Fibroblast of pulmonary artery (primary cell): ENCODE measurements at regions not wholly inside any gene's neighbourhood (a gene's known extent, or its start where the extent isn't known, plus 50 kb on each side); places are given as distances from the start of the nearest gene placed in this dataset.

Source experiments
- DNase-seq: peaks from one replicate; pipeline ENCODE4 v3.0.0-alpha.2; 2010; ENCODE audit warnings: low read depth
- H3K4me3 ChIP-seq: replicated peaks from 2 replicates; pipeline ENCODE4 v1.5.1; 2011; ENCODE audit warnings: low read depth, mild to moderate bottlenecking, control low read depth, low read length, moderate library complexity
- TF ChIP-seq, protein P1 (sequence below): IDR thresholded peaks from 2 replicates; pipeline ENCODE4 v1.5.1; 2011; ENCODE audit warnings: mild to moderate bottlenecking, control low read depth, low read length, inconsistent platforms; ENCODE audit errors: missing control alignments

DNA sequence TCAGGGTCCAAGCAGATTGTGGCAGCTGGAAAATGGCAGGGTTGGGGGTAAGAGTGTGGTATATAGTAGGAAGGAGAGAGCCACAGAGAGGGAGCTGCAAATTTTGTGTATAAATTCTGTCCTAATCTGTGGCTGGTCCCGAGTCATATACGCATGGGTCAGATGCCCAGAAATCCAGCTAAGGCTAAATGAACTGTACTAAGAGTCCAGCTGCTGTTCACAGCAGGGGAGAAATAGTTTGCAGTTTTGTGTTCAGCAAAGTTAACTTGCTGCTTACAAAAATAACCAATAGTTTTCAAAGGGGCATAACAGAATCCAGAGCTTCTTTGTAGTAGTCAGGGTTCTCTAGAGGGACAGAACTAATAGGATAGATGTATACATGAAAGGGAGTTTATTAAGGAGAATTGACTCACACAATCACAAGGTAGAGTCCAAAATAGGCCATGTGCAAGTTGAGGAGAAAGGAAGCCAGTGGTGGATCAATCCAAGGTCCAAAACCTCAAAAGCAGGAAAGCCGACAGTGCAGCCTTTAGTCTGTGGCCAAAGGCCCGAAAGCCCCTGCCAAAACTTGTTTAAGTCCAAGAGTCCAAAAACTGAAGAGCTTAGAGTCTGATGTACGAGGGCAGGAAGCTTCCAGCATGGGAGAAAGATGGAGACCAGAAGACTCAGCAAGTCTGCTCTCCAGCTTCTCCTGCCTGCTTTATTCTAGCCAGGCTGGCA, 146.1 kb upstream of the KBTBD8 start:
- TF ChIP-seq, protein P1, sequence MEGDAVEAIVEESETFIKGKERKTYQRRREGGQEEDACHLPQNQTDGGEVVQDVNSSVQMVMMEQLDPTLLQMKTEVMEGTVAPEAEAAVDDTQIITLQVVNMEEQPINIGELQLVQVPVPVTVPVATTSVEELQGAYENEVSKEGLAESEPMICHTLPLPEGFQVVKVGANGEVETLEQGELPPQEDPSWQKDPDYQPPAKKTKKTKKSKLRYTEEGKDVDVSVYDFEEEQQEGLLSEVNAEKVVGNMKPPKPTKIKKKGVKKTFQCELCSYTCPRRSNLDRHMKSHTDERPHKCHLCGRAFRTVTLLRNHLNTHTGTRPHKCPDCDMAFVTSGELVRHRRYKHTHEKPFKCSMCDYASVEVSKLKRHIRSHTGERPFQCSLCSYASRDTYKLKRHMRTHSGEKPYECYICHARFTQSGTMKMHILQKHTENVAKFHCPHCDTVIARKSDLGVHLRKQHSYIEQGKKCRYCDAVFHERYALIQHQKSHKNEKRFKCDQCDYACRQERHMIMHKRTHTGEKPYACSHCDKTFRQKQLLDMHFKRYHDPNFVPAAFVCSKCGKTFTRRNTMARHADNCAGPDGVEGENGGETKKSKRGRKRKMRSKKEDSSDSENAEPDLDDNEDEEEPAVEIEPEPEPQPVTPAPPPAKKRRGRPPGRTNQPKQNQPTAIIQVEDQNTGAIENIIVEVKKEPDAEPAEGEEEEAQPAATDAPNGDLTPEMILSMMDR, result no peak
- H3K4me3 ChIP-seq, result no peak overlapping the region
- no peak for DNase-seq

DNA sequence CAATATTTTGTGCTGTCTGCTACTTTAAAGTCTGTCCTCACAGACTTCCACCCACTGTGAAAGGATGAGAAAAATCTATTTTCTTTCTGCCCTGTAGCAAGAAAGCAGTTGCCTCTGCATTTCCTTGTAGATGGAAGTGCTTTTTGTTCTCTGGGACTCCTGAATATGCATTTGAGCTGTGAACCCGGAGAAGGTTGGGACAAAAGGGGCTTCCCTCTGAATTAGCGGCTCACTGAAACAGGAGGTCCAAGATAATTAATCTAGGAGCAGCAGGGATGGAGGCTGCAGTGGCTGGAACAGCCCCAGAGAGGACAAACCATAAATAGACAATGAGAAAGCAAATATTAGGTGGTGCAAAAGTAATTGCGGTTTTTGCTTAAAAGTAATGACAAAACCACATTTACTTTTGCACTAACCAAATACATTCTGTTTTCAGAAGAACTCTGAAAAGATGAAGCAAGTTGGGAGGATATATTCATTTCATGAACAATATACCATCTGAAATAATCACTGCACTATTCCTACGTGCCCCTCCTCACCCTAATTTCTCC, 143.4 kb upstream of the KBTBD8 start:
- no peak overlapping the region for H3K4me3 ChIP-seq
- DNase-seq, result no peak
- TF ChIP-seq, protein P1, result no peak

DNA sequence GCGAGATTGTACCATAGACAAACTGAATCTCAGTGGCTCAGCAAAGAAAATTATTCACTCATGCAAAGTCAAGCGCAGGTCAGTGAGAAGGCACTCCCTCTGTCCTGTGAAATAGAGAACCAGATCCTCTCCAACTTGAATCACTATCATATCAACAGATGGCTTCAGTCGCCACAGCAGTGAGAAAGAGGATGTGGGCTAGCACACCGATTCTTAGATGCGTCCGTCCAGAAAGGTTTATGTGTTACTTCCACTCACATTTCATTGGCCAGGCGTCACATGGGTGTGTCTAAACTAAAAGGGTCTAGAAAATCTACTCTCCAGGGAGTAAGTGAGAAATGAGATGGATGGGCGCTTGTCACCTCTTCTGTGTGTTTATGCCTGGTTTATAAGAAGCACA, 141.6 kb upstream of the KBTBD8 start:
- H3K4me3 ChIP-seq, result no peak overlapping the region
- no peak for DNase-seq
- TF ChIP-seq, protein P1, result no peak

DNA sequence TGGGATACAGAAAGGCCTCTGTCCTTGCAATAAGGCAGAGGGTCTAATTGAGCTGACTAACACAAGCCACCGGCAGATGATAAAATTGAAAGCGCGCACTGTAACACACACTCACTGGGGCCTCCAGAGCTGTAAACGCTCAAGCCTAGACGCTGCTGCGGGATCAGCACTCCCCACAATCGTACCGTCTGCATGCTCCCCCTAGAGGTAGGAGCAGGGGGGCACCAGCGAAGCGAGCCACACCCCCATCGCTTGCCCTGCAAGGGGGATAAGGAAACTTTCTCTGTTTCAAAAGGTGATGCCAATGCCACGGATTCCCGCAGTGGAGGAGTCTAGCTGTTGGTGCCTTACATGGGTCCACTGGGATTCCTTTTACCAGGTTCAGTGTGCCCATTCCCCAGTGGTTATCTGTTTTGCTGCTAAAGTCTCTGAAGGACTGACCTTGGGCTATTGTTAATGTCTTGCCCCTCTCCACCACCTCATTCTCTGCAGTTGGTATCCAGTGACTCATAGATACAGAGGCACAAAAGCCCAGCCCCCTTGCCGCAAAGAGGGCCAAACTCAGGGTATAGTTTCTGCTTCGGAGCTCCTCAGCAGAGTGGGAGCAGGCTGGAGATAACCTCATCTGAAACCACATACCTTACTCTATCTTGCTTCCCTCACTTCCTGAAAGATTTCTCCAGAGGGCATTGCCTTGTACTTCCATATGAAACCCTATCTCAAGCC, 139.3 kb upstream of the KBTBD8 start:
- H3K4me3 ChIP-seq, result no peak overlapping the region
- no peak for DNase-seq
- TF ChIP-seq, protein P1, result peak; percentile 8

DNA sequence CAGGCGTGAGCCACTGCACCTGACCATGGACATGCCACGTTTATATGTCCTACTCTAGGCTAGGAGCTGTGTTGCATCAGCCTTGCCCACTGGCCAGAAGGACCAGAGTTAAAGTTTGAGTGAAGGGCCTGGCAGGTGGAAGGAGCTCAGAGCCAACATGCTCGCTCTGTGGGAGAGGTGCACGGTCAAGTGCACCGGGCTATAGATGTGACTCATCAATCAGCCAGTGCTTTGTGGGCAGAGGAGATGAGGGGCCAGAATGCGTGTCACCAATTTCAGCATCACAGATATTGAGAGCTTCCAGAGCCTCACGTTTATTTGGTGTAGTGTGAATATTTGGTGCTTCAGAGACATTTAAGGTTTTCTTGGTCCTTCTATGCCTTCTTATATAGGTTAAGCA, 137.3 kb upstream of the KBTBD8 start:
- no peak for DNase-seq
- TF ChIP-seq, protein P1, result no peak
- H3K4me3 ChIP-seq, result no peak overlapping the region

DNA sequence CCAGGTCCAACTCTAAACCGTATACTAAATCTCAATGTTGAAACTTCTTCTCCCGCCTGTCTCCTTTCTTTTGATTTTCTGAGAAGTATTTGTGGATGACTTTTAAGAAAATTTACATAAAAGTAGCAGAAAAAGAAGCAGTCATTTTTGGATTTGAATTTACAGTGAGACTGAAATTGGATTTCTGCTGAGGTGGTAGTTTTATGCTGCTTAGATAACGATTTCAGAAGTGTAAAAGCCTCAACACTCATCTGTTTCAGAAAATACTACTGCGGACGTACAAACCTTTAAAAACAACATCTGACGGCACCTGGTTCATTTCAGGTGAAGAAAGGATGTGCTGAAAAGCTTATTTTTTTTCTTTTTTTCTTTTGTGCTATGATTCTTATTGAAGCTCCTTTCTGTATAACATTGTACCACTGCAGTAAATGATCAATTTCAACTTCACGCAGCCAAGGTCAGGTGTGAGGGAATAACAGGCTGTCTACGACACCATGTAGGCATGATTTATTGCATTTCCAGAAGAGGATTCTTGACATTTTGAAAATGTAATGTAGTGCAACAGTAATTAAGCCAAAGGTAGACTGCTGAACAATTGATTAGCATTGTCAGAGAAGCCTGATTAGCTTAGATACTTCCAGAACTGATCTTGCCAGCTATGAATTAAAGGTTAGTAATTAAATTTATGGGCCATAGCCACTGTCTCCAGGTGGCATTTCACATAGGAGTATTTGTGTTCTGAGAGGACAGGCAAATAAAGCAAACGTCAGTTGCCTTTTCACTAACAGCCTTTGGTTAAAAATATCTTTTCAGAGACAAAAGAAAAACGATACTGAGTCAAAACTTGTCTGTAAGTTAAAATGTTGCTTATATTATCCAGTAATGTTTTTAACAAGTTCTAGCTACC, 134.6 kb upstream of the KBTBD8 start:
- TF ChIP-seq, protein P1, result no peak
- no peak overlapping the region for H3K4me3 ChIP-seq
- DNase-seq, result no peak
